ENCODE measurements at regions not wholly inside any gene's neighbourhood (a gene's known extent, or its start where the extent isn't known, plus 50 kb on each side); places are given as distances from the start of the nearest gene placed in this dataset.

GRCh38 chrX:22788221-22788620 is 211.5 kb upstream of the DDX53 start:
- DNase-seq (ENCODE audit: low read depth), result no peak
- H3K4me3 ChIP-seq (ENCODE audit: low read depth, low read length), result no peak overlapping the region
- no peak for TF ChIP-seq CTCF (IDR thresholded peaks at IDR 0.05; ENCODE audit: low read depth, low read length, missing control alignments)

GRCh38 chrX:22795671-22796070 is 204.1 kb upstream of the DDX53 start:
- no peak for DNase-seq (ENCODE audit: low read depth)
- no peak for TF ChIP-seq CTCF (IDR thresholded peaks at IDR 0.05; ENCODE audit: low read depth, low read length, missing control alignments)
- no peak overlapping the region for H3K4me3 ChIP-seq (ENCODE audit: low read depth, low read length)

- DNase-seq (ENCODE audit: low read depth), result no peak
- H3K4me3 ChIP-seq (ENCODE audit: low read depth, low read length), result no peak overlapping the region
- no peak for TF ChIP-seq CTCF (IDR thresholded peaks at IDR 0.05; ENCODE audit: low read depth, low read length, missing control alignments)
These were observed 199.4 kb upstream of the DDX53 start for GRCh38 chrX:22800360-22800759.

- no peak for DNase-seq (ENCODE audit: low read depth)
- H3K4me3 ChIP-seq (ENCODE audit: low read depth, low read length), result no peak overlapping the region
- no peak for TF ChIP-seq CTCF (IDR thresholded peaks at IDR 0.05; ENCODE audit: low read depth, low read length, missing control alignments)
These were observed 199.0 kb upstream of the DDX53 start for GRCh38 chrX:22800806-22801205.

- no peak for TF ChIP-seq CTCF (IDR thresholded peaks at IDR 0.05; ENCODE audit: low read depth, low read length, missing control alignments)
- DNase-seq (ENCODE audit: low read depth), result no peak
- no peak overlapping the region for H3K4me3 ChIP-seq (ENCODE audit: low read depth, low read length)
These were observed 196.4 kb upstream of the DDX53 start for GRCh38 chrX:22803353-22803752.

- no peak for DNase-seq (ENCODE audit: low read depth)
- no peak for TF ChIP-seq CTCF (IDR thresholded peaks at IDR 0.05; ENCODE audit: low read depth, low read length, missing control alignments)
- H3K4me3 ChIP-seq (ENCODE audit: low read depth, low read length), result no peak overlapping the region
These were observed 188.9 kb upstream of the DDX53 start for GRCh38 chrX:22810876-22811275.

- DNase-seq (ENCODE audit: low read depth), result no peak
- no peak for TF ChIP-seq CTCF (IDR thresholded peaks at IDR 0.05; ENCODE audit: low read depth, low read length, missing control alignments)
- no peak overlapping the region for H3K4me3 ChIP-seq (ENCODE audit: low read depth, low read length)
These were observed 181.7 kb upstream of the DDX53 start for GRCh38 chrX:22818061-22818460.
